NCI-H2227 (cell line): ENCODE measurements at regions not wholly inside any gene's neighbourhood (a gene's known extent, or its start where the extent isn't known, plus 50 kb on each side); places are given as distances from the start of the nearest gene placed in this dataset.

ENCODE experiments used
- DNase-seq: peaks from one replicate; lab custom pipeline; 2025; ENCODE audit not compliant: unreplicated experiment; lab: John Stamatoyannopoulos, UW

GRCh38 chr11:22497474-22497873, 128.1 kb downstream of the FANCF start:
- no peak for DNase-seq

GRCh38 chr11:22491555-22492225, 133.9 kb downstream of the FANCF start:
- DNase-seq, result peak; percentile 73

- DNase-seq, result no peak
Measured at GRCh38 chr11:22479971-22480720, 142.0 kb downstream of the SLC17A6 start.

- DNase-seq, result no peak
Measured at GRCh38 chr11:22479208-22479607, 141.0 kb downstream of the SLC17A6 start.

- DNase-seq, result no peak
Measured at GRCh38 chr11:22478169-22478568, 140.0 kb downstream of the SLC17A6 start.

GRCh38 chr11:22477312-22477711, 139.1 kb downstream of the SLC17A6 start:
- no peak for DNase-seq

- DNase-seq, result no peak
Measured at GRCh38 chr11:22476589-22476988, 138.4 kb downstream of the SLC17A6 start.

GRCh38 chr11:22474616-22475015, 136.4 kb downstream of the SLC17A6 start:
- DNase-seq, result no peak

GRCh38 chr11:22473586-22473985, 135.4 kb downstream of the SLC17A6 start:
- DNase-seq, result no peak

- DNase-seq, result no peak
Measured at GRCh38 chr11:22472306-22472705, 134.1 kb downstream of the SLC17A6 start.

GRCh38 chr11:22471385-22471784, 133.2 kb downstream of the SLC17A6 start:
- DNase-seq, result no peak

- no peak for DNase-seq
Measured at GRCh38 chr11:22467741-22468140, 129.6 kb downstream of the SLC17A6 start.

GRCh38 chr11:22467248-22467647, 129.1 kb downstream of the SLC17A6 start:
- no peak for DNase-seq

GRCh38 chr11:22466809-22467208, 128.6 kb downstream of the SLC17A6 start:
- DNase-seq, result no peak

GRCh38 chr11:22466351-22466750, 128.2 kb downstream of the SLC17A6 start:
- no peak for DNase-seq

GRCh38 chr11:22465620-22466019, 127.4 kb downstream of the SLC17A6 start:
- DNase-seq, result no peak

- DNase-seq, result no peak
Measured at GRCh38 chr11:22461626-22462025, 123.4 kb downstream of the SLC17A6 start.

- no peak for DNase-seq
Measured at GRCh38 chr11:22460181-22460580, 122.0 kb downstream of the SLC17A6 start.

GRCh38 chr11:22459048-22459447, 120.9 kb downstream of the SLC17A6 start:
- no peak for DNase-seq

GRCh38 chr11:22458161-22458560, 120.0 kb downstream of the SLC17A6 start:
- DNase-seq, result peak; percentile 67

GRCh38 chr11:22456993-22457762, 119.0 kb downstream of the SLC17A6 start:
- no peak for DNase-seq
